DND-41 (cell line): ENCODE measurements at regions not wholly inside any gene's neighbourhood (a gene's known extent, or its start where the extent isn't known, plus 50 kb on each side); places are given as distances from the start of the nearest gene placed in this dataset.

Experiments
- CTCF ChIP-seq: IDR thresholded peaks from 2 replicates; pipeline ENCODE4 v1.5.1; 2012; ENCODE audit warnings: borderline replicate concordance, low read length, moderate library complexity, mild to moderate bottlenecking; ENCODE audit not compliant: poor library complexity, severe bottlenecking; ENCODE audit errors: extremely low read depth
- EZH2 ChIP-seq: IDR thresholded peaks from 3 replicates; pipeline ENCODE4 v1.6.1; 2012; ENCODE audit warnings: borderline replicate concordance, low read depth, mild to moderate bottlenecking, moderate library complexity, low read length, inconsistent platforms; ENCODE audit not compliant: severe bottlenecking

- no peak for TF ChIP-seq EZH2
- TF ChIP-seq CTCF, result no peak
These were observed 74.5 kb upstream of the KCNK12 start for GRCh38 chr2:47645246-47645645.
